RKO (cell line): ENCODE measurements at regions not wholly inside any gene's neighbourhood (a gene's known extent, or its start where the extent isn't known, plus 50 kb on each side); places are given as distances from the start of the nearest gene placed in this dataset.
"Not testable (repeated sequence)": the region's sequence is repeated elsewhere in the genome, so short reads cannot be mapped to it uniquely, and the experiment has no call there.

ENCODE experiments used
- DNase-seq: peaks from one replicate; pipeline ENCODE4 v3.0.0-alpha.2; 2016; ENCODE audit warnings: low spot score

DNA sequence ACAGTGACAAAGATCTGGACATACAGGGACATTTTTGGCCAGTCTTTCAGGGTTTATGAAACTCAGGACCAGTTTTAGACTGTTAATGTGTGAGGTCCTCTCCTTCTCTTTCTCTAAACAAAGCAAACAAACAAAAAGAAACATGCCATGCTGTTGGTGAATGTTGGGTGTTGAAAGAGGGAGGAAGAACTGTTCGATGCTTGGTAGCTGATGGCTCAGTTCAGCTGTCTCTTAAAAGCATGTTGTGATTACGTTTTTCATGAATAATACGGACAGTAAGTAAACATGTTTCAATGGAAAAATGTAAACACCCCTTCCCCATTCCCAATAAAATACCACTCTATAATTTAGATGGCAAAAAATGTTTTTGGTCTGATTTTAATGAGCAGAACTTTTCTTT is 219.1 kb downstream of the SEC23IP start:
- no peak for DNase-seq

DNA sequence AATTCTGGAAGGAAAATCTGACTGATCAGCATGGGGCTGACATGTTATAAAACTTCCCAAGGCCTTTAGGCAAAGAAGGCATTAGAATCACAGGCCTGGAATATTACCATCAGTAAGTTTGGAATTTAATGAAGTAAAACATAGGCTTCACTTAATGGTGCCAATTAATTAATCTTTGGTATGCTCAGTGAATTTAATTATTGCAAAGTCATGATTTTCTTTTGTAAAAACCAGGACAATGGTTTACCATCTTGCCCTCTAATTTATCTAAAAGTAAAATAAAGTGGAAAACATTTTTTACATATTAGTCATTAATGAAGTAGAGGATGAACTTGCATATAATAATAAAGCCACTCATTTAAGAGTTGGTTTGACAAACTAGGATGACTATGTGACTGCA is 220.3 kb downstream of the SEC23IP start:
- no peak for DNase-seq

DNA sequence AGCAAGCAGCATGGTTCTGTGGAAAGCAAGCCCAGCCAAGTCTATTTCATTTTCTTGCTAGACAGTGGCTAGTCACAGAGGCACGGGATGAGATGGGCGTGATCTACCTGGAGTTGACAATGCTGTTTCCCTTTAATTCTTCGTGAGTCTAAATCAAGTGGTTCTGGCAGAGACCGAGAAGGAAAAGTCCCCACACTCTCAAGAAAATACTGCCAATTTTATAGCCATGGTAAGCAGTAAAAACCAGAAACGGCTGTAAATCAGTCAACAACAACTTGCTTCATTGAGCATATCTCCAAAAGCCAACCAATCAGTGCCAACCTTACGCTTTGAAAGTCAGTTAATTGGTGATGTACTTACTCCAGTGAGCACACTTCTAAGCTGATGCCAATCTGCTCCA is 223.4 kb downstream of the SEC23IP start:
- no peak for DNase-seq

DNA sequence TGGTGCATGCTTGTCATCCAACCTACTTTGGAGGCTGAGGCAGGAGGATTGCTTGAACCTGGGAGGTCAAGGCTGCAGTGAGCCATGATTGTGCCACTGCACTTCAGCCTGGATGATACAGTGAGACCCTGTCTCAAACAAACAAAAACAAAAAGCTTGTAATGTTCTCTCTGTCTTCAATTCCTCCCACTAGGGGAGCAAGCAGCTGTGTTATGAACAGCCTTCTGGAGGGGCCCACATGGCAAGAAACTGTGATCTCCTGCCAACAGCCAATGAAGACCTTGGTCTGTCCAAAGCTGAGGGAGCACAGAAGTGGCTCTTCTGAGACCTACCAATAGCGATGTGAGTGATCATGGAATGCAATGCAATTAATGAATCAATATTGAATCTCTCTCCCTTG is 229.2 kb downstream of the SEC23IP start:
- DNase-seq = no peak

DNA sequence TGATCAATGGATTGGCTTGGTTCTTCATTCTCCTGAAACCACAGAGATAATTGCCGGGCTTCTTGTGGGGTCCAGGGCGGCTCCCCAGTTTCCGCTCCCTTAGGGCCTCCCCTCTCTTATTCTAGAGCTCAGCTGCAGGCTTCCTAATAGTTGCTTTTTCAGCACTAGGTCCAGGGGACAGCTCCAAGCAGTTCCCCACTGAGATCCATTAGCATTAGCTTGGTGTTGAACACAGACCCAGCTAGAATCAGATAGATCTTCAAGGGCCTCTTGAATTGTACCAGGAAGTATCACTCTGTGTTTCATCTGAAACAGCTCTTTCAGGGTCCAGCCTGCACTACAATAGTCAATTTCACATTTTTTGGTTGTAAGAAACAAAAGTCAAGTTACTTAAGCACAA is 238.7 kb downstream of the SEC23IP start:
- peak; percentile 52 for DNase-seq

DNA sequence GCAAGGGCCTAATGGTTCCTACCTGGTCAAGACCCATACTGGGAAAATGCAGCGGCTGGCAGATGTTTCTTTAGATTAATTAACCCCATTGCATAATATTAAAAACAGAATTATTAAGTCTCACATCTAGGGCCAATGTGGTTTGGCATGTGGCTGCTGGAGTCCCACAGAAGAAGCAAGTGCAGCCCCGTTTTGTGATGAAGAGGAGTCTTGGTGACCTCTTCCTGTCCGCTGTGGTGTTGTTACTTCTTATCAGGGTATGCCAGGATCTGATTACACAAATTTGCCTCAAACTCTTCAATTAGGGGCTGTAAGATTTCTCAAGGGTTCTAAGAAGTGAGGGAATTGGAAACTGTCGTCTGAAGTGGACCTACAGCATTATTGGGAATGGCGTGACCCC is 240.3 kb downstream of the SEC23IP start:
- DNase-seq = no peak

DNA sequence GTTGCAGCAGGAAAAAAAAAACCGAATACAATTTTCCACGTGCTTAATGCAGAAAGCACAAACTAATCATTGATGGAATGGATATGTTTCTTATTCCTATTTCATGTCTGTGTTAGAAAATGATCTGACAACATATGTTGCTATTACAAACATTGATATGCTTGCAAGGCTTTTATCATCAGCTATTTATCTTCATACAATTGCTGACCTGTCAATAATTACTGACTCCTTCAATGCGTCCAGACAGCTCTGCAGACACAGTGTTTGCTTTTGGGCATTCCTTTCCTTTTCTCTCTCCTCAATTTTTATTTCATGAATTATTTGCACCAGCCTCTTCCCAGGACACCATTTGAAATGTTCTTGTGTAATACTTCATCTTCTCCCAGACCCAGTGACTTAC is 246.2 kb downstream of the SEC23IP start:
- no peak for DNase-seq

DNA sequence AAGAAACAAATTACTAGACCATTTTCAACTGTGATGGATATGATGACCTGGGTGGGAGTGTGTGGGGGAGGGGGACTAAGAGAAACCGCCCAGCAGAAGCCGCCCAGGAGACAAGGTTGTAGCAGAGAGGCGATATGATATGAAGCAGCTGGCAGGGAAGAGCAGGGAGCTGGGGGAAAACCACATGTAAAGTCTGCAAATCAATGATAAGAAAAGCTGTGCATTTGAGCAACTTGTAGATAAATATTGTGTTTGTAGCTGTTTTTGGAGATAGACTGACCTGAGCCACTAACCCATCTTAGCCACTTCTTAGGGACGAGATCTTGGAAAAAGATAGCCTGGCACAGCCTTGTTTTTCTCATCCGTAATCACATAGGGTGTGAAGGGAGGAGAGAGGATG is 252.6 kb downstream of the SEC23IP start:
- DNase-seq = no peak

DNA sequence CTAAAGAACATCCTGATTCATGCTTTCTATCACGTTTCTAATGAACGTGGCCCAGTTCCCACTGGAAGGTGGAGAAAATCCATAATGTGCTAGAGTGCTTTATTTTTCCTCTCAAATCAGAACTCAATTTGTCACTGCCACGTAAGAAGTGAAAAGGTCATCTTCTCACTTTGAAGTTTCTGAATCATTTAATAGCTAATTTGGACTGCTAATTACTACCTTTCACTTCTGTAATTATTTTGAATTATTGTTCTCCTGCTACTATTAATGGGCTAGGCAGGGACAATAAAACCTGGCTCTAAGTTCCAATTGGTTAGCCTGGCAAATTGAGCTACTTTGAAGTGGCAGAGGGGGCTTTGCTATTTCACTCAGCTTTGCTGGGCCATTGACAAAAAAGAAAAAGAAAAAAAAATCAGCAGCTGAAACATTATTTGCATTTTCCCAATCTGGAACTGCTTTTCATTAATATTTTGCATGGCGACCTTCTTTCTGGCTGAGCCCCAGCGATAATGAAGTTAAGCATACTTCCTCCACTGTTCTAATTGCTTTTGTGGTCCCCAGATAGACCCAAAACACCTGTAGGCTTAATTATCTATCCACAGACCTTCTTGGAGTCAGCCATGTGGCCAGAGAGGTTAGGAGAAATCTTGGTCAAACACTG is 264.2 kb downstream of the SEC23IP start:
- DNase-seq = no peak

DNA sequence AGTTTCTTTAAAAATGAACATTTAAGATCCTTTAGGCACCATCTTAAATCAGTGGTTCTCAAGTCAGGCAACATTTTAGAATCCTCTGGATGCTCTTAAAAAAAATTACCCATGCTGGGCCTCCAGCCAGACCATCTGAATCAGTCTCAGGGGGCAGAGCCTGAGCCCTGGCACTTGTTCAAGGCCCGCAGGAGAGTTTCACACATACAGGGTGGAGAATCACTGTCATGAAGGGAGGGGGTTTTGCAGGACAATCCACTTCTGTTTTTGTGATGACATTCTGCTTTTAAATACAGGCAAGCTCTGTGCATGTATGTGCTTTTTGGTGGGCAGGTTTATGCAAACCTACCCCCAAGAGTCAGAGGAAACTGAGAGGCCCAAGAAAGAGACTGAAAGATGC is 268.6 kb downstream of the SEC23IP start:
- DNase-seq = no peak

DNA sequence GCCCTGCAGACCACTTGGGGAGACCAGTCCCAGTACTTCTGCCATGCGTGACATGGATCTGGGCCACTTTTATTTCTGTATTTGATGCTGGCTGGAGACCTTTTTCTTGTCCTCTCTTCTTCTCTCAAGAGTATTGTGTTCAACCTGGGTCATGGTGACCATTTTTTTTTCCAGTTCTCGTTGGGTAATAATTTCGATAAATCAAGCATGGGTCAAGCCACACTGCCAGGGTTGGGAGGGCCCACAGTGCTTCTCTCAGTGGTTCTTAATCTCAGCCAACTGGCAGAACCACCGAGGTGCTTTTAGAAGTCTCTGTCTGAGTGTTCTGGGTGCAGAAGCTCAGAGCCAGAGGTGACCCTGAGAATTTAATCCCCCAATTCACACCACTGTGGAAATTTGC is 269.9 kb downstream of the SEC23IP start:
- no peak for DNase-seq

DNA sequence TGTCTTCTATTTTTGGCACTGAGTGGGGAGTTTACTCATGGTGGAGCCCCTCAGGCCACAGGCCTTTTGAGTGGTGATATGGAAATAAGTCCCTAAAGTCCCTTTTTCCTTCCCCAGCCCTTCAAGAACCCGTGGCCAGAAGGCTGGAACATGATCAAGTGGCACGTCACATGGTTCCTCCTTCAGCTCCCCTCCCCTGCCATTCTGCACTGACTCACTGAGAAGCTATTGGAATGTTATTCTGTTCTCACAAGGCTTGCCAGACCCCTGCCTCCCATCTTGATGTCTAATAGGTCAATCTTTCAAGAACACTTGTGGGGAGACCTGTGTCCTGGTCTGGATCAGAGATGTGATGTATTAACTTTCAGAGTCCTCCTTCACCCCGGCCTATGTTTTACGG is 279.8 kb downstream of the SEC23IP start:
- no peak for DNase-seq

DNA sequence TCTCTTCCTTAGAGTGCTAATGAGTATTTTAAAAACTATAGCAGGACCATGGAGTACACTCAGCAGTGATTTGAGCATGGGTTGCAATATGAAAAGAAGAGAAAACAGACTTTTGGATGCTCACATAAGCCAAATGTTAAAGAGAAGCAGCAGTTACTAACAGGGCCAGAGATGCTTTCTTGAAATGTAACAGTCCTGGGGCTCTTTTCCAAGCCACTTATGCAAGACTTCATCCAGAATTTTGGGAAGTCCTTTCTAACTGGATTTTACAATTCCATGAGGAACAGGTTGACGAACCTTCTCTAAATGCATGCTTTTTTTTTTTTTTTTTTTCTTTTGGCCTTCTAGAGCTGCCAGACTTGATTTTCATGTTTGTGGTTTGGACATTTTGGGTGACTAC is 282.0 kb downstream of the SEC23IP start:
- no peak for DNase-seq

DNA sequence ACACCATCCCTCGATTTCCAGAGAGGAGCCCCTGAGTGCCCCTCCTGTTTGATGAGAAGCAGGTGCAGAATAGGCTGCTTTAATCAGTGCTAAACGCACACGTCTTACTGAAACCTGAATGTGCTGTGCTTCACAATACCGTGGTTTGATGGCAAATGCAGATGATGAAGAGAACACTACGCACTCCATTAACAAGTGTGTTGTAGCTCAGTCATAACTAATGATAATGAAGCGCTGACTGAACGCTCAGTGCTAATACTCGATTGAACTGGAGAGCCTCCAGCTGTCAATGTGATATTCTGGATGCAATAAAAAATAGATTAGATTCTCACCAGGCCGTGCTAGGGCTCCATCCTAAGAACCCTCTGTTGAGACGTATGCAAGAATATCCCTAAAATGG is 279.7 kb upstream of the PLPP4 start:
- no peak for DNase-seq

DNA sequence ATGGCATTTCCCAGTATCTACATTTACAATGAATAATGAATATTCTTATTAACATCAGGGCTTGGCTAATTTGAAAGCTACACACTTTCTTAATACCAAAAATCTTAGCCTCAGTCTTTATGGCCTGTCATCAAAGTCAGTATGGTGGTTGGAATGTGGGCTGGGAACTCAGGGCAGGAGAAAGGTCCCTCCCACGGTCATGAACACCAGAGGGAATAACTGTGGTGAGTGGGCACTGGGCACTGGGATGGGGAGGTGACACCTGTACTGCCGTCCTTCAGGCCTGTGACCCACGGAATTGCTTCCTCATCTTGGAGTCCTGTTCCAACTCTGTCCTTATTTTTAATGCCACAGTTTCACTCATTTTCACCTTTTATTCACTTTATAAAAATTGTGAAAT is 276.9 kb upstream of the PLPP4 start:
- DNase-seq = no peak

DNA sequence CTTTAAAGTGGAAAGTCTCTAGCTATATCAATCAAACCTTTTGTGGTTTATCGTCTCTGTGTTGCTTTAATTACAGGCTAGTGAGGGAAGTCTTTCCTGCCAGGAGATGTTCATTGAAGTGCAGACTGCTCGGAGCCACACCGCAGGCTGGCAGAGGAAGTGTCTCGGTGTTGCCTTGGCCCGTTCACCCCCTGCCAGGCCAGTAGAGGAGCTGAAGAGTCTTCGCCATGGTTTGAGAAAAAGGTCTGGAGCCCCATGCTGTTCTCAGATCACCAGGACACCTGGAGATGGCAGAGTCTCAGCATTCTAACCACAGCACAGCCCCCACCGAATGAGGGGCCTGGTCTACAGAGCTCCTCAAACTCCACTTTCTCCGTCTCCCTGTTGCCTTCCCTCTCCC is 275.9 kb upstream of the PLPP4 start:
- DNase-seq = no peak

DNA sequence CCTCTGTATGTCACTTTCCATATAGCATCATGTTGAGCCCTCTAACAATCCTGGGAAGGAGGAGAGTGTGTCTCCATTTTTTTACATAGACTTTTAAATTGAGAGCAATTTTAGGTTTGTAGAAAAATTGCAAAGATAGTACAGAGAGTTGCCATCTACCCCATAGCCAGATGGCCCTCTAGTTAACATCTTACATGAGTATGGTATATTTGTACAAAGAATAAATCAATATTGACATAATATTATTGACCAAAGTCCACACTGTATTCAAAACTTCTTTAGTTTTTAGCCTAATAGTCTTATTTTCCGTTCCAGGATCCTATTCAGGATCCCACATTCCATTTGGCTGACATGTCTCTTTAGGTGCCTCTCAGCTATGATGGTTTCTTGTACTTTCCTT is 274.6 kb upstream of the PLPP4 start:
- no peak for DNase-seq

DNA sequence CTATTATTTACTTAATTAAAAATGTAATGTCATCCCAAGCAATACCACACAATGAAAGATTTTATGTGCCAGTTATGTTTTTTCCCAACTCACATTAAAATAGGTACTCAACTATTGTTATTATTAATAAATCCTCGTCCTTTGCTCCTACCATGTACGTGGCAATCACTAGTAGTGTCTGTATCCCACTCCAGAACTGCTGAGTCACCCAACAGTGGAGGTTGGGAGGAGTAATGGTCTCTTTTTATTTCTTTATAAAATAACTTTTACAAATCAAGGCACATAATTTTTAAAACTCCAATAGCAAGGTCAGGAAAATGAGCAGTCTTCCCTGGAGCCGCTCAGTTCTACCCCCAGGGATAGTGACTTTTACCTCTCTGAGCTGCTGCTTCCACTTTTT is 273.5 kb upstream of the PLPP4 start:
- no peak for DNase-seq

DNA sequence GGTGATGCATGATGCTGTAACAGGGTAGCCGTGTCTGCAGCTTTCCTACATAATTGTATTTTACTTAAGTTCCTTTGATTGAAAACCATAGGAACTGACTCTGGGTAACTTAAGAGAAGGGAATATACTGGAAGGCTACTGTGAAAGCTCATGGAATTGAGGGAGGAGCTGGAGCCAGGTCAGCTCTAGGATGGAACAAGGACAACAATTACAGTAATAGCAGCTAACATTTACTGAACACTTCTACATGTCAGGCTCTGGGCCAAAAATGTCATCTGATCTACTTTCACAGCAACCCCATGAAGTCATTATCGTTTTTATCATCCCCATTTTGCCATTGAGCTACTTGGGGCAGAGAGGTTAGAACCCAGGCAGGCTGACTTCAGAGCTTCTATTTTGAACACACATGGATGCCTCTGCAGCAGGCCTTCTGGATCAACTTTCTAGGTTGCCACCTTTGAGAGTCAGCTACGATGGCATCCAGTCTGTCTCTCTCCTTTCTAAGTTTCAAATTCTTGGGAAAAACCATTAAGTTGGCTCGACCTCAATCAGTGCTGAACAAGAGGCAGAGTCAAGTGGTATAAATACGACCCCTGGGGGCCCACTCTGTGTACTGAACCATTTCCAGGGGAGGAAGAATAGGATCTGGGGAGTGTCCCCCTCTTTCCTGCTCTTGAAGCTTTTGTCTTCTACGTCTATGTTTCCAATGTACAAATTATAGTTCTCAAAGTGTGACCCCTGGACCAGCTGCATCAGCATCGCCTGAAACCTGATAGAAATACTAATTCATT is 272.3 kb upstream of the PLPP4 start:
- no peak for DNase-seq

DNA sequence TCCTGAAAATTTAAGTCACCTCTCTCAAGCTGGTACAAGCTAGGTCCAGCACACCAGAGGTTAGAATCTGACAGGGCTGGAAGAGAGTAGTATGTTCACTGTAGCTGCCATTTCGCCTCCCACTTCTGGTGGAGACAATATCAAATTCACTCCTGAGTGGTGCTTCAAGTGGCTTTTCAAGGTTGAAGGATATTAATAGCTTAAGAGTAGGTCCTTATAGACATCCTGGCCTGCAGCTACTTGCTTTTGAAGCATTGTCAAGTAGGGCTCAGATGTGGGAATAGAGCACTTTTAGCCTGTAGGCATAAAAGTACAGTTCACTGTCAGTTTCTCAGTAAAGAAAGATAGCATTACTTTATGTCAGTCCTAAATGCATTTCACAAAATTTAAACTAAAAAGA is 270.5 kb upstream of the PLPP4 start:
- DNase-seq = no peak

DNA sequence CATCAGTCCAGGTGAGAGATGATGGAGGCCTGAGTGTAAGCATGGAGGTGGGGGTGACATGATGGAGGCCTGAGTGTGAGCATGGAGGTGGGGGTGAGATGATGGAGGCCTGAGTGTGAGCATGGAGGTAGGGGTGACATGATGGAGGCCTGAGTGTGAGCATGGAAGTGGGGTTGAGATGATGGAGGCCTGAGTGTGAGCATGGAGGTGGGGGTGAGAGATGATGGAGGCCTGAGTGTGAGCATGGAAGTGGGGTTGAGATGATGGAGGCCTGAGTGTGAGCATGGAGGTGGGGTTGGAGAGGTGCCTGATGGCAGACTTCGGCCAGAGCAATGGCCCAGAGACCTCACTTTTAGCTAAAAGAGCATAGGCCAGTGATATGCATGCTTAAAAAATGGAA is 269.9 kb upstream of the PLPP4 start:
- not testable (repeated sequence) for DNase-seq

DNA sequence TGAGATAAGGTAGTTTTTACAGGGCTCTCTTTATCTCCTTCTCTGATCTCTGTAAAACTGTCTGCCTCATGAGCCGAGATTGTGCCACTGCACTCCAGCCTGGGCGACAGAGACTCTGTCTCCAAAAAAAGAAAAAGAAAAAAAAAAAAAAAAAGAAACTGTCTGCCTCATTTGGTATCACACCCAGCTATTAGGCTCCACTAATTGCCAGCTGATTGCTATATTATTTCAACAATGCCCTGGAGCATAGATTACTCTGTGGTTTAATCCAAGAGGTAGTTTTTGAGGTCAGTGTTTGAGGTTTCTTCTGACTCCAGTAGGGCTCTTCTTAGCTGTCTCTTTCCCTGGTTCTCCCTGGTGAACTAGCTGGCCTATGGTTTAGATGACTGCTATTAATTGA is 268.1 kb upstream of the PLPP4 start:
- DNase-seq = no peak

DNA sequence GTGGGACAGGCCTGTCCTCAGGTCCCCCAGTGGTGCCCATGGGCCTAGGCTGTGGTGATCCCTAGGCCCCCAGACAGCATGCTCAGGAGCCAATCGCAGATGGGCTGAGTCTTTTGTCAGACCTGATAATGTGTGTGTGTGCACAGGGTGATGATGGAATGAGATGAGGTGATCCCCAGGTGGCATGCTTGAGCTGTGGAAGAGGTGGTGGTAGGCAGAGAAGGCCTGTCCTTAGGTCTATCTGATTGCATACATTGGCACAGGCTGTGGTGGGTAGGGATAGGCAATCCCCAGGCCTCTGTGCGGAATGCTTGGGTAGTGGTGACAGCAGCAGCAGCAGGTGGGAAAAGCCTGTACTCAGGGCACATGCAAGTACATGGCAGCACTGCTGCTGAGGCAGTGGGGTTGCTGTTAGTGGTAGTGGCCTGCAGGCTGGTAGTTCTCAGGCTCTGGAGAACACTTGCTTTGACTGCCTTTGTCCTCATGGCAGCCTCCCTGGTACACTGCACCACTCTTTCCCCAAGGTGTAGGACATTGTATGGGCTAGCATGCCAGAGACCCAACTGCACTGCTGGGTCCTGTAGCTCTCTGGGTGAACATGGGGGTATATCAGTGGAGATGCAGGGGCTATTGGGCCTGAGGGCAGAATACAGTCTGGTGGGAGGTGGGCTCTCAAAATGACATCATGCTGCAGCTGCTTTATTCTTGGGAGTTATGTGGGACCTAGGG is 260.9 kb upstream of the PLPP4 start:
- no peak for DNase-seq
